Dendritic cell treated with granulocyte-macrophage colony-stimulating factor and Interleukin-4, amounts not matched to agents 40 ng/mL and 50 ng/mL, for 4 days (primary cell): ENCODE measurements at regions not wholly inside any gene's neighbourhood (a gene's known extent, or its start where the extent isn't known, plus 50 kb on each side); places are given as distances from the start of the nearest gene placed in this dataset.

Experiments
- H3K27ac Mint-ChIP-seq: one replicate; pipeline ENCODE4 v1.8.0; 2022; ENCODE audit warnings: mild to moderate bottlenecking, mixed read lengths
- H3K27me3 Mint-ChIP-seq: one replicate; pipeline ENCODE4 v1.8.0; 2022; ENCODE audit warnings: mild to moderate bottlenecking, mixed read lengths
- H3K36me3 Mint-ChIP-seq: one replicate; pipeline ENCODE4 v1.8.0; 2022; ENCODE audit warnings: low read depth, mixed read lengths
- H3K4me1 Mint-ChIP-seq: one replicate; pipeline ENCODE4 v1.8.0; 2022; ENCODE audit warnings: low read depth, mixed read lengths
- H3K4me3 Mint-ChIP-seq: one replicate; pipeline ENCODE4 v1.8.0; 2022; ENCODE audit warnings: mild to moderate bottlenecking, moderate library complexity, mixed read lengths
- H3K9me3 Mint-ChIP-seq: one replicate; pipeline ENCODE4 v1.8.0; 2022; ENCODE audit warnings: mixed read lengths
- intact Hi-C: fragments of 100-400 bp; cut with micrococcal nuclease; formaldehyde crosslinking; loops from one replicate; pipeline ENCODE4 v1.15.0; 2022

DNA sequence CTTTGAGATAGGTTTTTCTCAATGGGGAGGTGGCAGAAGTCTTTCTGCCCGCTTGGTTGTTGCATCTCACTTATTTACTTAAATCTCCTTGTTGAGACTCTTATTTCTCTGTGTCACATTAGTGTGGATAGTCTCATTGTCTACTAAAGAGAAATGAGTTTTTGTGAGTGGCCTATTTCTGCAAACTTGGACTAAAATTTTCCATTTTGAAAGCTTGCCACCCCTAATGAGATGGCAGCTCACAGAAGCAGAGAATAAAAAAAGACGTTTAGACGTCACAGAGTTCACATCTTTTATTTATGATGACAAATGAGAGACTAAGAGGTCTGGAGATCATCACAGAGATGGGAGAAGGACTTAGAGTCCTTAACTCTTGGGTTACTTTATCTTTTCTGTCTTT, 262.7 kb upstream of the PHYHIPL start:
- no peak overlapping the region for H3K27ac Mint-ChIP-seq
- intact Hi-C loops = no loop called here
- H3K4me1 Mint-ChIP-seq = no peaks in the 10 kb centered on the region

DNA sequence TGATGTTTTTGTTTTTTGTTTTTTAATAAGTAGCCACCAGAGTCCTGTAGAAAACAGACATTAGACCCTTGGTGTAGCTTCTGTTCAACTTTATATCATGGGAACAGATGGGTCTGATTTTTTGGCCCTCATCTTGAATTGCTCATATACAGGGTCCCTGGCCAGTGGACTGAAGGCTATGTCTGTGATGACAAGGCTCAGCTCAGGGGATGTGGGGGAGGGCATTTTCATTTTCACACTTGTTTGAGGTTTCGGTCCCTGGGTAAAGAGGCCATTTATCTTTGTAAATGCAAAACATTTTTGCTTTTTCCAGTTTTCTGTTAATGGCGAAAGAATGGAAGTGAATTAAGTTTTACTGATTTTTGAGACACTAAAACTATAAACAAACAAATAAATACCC, 257.6 kb upstream of the PHYHIPL start:
- Mint-ChIP-seq H3K27ac (no peak overlapping the region), H3K36me3 (no peaks in the 10 kb centered on the region), H3K4me1 (no peaks in the 10 kb centered on the region), H3K27me3 (no peaks in the 10 kb centered on the region), H3K4me3 (no peak overlapping the region), H3K9me3 (no peaks in the 10 kb centered on the region)
- intact Hi-C loops = no loop called here

More for the DNA sequence above, 262.7 kb upstream of the PHYHIPL start:
- Mint-ChIP-seq H3K36me3 (no peaks in the 10 kb centered on the region), H3K4me3 (no peak overlapping the region), H3K27me3 (no peaks in the 10 kb centered on the region), H3K9me3 (no peaks in the 10 kb centered on the region)

DNA sequence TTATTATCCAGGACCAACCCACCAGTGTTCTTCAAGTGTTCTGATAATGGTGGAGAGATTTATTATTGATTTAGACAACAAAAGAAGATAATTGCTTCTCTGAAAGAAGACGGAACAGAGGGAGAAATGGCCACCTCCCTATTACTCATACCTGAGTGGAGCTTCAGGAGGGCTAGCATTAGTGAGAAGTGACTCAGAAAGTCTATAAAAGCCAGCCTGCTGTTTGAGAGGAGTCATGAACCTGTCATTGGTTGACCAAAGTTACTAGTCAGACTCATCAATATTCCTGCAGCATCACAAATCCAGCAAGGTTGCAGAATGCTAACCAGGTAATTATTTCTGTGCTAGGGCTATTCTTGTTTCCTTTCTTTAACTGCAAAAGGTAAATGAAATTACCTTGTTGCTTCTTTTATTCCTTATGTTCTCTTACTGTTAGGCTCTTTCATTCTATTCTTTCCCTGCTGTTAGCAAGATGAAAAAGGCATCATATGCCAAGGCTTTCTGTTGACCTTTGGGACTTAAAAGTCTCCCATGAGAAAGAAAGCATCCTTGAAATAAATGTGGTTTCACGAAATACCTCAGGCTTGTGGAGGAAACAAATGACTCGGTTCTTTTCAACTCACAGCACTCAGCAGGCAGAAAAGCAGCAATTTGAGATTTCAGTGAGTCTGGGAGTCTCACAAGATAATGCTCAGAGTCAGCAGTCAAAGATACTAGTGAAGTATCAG, 256.4 kb upstream of the PHYHIPL start:
- H3K4me1 Mint-ChIP-seq = no peaks in the 10 kb centered on the region
- H3K4me3 Mint-ChIP-seq = no peak overlapping the region
- H3K27ac Mint-ChIP-seq = no peak overlapping the region
- H3K36me3 Mint-ChIP-seq = no peaks in the 10 kb centered on the region
- intact Hi-C loops = no loop called here
- no peaks in the 10 kb centered on the region for H3K27me3 Mint-ChIP-seq
- H3K9me3 Mint-ChIP-seq = no peaks in the 10 kb centered on the region

DNA sequence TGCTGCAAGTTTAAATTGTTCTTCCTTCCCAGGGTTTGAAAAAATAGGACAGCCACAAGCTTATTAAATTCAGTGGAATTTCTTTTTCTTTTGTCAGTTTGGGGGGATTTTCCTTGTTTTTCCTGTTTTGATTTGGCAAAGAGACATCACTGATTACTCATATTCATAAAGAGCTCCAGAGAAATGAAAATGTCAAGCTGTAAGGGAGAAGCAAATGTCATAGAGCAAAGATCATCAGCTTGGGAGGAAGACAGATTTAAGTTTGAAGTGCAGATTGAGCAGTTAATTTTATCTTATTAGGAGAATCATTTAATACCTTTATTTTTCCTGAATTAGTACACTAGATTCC, 255.8 kb upstream of the PHYHIPL start:
- no peak overlapping the region for H3K4me3 Mint-ChIP-seq
- H3K27ac Mint-ChIP-seq = no peak overlapping the region
- H3K27me3 Mint-ChIP-seq = no peaks in the 10 kb centered on the region
- no peaks in the 10 kb centered on the region for H3K36me3 Mint-ChIP-seq
- no peaks in the 10 kb centered on the region for H3K9me3 Mint-ChIP-seq
- intact Hi-C loops = no loop called here
- no peaks in the 10 kb centered on the region for H3K4me1 Mint-ChIP-seq

DNA sequence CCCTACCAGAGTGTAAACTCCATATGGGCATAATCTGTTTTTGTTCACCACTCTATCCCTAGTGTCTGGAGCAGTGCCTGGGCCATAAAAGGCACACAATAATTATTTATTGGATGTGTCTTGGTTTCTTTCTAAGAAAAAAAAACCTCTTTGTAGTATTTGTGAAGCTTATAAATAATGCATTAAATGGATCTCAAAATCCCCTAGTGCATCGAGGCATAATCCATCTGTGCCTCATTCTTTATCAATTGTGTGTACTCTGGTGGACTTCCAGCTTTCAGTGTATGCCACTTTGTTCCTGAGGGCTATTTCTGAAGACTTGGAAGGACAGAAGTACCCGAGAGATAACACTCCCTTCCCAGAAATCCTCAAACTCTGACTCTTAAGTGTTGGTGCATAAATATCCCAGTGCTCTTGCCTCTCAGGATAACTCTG, 255.0 kb upstream of the PHYHIPL start:
- Mint-ChIP-seq H3K36me3 (no peaks in the 10 kb centered on the region), H3K4me1 (no peaks in the 10 kb centered on the region), H3K27me3 (no peaks in the 10 kb centered on the region), H3K4me3 (no peak overlapping the region), H3K27ac (no peak overlapping the region), H3K9me3 (no peaks in the 10 kb centered on the region)
- intact Hi-C loops = no loop called here

DNA sequence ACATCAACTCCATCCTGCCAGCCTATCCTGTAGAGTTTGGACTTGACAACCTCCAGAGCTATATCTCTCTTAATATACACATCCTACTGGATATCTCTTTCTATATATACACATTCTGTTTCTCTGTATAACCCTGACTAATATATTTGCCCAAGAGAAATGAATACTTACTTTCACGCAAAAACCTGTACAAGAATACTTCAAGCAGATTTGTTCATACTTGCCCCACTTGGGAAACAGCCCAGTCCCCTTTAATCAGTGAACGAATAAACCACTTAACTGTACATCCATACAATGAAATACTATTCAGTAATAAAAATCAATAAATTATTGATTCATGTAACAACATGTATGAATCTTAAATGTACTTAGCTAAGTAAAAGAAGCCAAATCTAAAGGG, 251.1 kb upstream of the PHYHIPL start:
- Mint-ChIP-seq H3K27ac (no peak overlapping the region), H3K36me3 (no peaks in the 10 kb centered on the region), H3K4me1 (no peaks in the 10 kb centered on the region), H3K9me3 (peaks cover 6% of the 10 kb centered on the region), H3K27me3 (no peaks in the 10 kb centered on the region), H3K4me3 (no peak overlapping the region)
- intact Hi-C loops = no loop called here

DNA sequence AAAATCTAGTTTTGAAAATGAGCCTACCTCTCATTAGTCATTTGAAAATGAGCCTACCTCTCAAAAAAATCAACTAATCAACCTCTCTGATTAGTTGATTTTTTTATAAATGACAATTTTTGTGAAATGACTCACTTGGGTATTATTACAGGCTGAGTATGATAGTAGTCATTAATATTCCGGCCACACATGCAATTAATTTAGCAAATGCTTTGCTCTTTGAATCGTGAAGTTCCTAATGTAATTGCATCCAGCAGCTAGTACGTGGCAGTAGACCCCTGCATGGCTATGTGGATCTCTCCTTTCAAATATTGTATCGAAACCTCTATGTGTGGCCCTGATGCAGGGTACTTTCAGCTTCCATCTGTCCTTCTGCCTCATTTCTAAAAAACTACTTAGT, 245.9 kb upstream of the PHYHIPL start:
- H3K36me3 Mint-ChIP-seq = no peaks in the 10 kb centered on the region
- intact Hi-C loops = no loop called here
- no peak overlapping the region for H3K27ac Mint-ChIP-seq
- peaks cover 1% of the 10 kb centered on the region for H3K27me3 Mint-ChIP-seq
- H3K4me3 Mint-ChIP-seq = no peak overlapping the region
- no peaks in the 10 kb centered on the region for H3K4me1 Mint-ChIP-seq
- peaks cover 6% of the 10 kb centered on the region for H3K9me3 Mint-ChIP-seq

DNA sequence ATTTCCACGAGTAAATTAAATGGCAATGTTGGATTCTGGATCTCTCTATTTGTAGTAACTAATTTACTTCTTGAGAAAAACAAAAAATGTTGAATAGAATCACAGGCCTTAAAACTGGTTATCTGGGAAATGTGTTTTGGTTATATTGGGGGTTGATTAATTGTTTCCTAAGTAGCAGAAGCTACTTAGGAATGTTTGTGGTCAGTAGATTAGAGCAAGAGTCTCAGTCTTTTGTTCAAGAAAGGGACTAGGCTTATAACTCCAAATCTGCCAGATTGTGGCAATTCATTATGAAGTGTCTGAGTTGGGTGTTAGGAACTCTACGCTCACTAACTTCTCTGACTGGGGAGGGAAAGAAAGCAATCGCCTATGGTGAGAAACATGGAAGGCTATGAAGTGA, 244.3 kb upstream of the PHYHIPL start:
- peaks cover 6% of the 10 kb centered on the region for H3K9me3 Mint-ChIP-seq
- no peaks in the 10 kb centered on the region for H3K36me3 Mint-ChIP-seq
- no peak overlapping the region for H3K27ac Mint-ChIP-seq
- peaks cover 1% of the 10 kb centered on the region for H3K27me3 Mint-ChIP-seq
- intact Hi-C loops = no loop called here
- no peak overlapping the region for H3K4me3 Mint-ChIP-seq
- H3K4me1 Mint-ChIP-seq = no peaks in the 10 kb centered on the region

DNA sequence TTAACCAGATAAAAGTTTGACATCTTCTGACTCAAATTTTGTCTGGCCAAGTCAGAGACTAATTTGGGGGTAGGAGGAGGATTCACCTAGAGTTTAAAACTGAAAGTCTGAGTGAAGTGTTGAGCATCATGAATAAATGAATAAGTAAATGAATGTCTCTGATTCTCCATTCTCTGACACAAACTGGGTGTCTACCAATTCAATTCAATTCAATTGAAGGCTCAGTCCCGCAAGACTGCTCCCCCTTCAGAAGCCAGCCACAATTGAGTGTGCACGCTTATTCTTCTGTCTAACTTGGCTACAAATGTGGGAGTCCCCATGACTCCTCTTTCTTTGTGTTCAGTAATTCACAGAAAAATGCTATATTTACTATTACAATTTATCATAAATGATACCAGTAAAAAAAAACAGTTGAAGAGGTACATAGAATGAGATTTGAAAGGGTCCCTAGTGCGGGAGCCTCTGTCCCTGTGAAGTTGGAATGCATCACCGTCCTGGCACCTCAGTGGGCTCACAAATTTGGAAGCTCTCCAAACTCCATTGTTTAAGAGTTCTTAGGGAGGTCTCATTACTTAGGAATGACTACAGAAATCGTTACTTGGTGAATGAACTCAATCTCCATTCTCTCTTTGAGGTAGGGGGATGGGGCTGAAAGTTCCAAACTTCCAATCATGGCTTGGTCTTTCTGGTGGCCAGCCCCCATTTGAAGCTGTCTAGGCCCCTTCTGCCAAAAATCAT, 243.7 kb upstream of the PHYHIPL start:
- H3K4me1 Mint-ChIP-seq = no peaks in the 10 kb centered on the region
- no peak overlapping the region for H3K4me3 Mint-ChIP-seq
- no peaks in the 10 kb centered on the region for H3K36me3 Mint-ChIP-seq
- H3K9me3 Mint-ChIP-seq = peaks cover 2% of the 10 kb centered on the region
- intact Hi-C loops = no loop called here
- no peak overlapping the region for H3K27ac Mint-ChIP-seq
- H3K27me3 Mint-ChIP-seq = peaks cover 1% of the 10 kb centered on the region

DNA sequence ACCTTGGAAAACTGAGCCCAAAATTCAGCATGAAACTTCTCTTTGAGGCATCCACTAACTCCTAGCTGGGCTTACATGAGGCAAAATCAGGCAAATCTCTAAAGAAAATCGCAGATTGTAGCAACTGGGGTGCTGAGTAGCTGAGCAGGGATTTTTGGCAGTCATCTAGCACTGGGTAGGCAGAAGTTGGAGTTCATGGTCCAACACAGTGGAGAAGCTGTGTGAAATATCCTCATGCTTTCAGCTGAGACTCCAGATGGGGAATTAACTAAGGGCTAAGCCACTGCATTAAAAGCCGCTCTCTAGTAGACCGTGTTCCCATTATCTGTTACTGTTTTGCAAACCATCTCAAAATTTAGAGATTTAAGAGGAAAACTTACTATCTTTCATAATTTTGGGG, 240.1 kb upstream of the PHYHIPL start:
- no peak overlapping the region for H3K27ac Mint-ChIP-seq
- no peak overlapping the region for H3K4me3 Mint-ChIP-seq
- H3K36me3 Mint-ChIP-seq = no peaks in the 10 kb centered on the region
- H3K9me3 Mint-ChIP-seq = no peaks in the 10 kb centered on the region
- H3K27me3 Mint-ChIP-seq = peaks cover 1% of the 10 kb centered on the region
- intact Hi-C loops = no loop called here
- no peaks in the 10 kb centered on the region for H3K4me1 Mint-ChIP-seq

DNA sequence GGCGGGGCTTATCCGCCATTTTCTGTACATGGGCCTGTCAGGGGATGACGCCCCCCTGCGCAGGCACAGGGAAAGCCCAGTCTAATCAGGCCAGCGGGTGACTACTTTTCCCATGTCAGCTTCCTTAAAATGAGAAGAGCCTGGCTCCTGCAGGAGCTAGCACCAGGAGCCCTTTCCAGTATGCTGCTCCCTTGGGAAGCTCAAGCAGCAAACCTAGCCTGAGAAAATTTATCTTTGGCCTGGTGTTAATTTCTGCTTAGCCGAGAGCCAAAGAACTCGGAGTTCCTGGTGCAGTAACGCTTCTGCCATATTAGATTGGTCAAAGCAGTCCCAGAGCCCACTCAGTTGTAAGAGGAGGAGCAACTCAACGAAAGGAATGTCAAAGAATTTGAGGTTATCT, 239.0 kb upstream of the PHYHIPL start:
- Mint-ChIP-seq H3K4me3 (no peak overlapping the region), H3K27ac (no peak overlapping the region), H3K9me3 (no peaks in the 10 kb centered on the region), H3K36me3 (no peaks in the 10 kb centered on the region), H3K4me1 (no peaks in the 10 kb centered on the region), H3K27me3 (no peaks in the 10 kb centered on the region)
- intact Hi-C loops = no loop called here

DNA sequence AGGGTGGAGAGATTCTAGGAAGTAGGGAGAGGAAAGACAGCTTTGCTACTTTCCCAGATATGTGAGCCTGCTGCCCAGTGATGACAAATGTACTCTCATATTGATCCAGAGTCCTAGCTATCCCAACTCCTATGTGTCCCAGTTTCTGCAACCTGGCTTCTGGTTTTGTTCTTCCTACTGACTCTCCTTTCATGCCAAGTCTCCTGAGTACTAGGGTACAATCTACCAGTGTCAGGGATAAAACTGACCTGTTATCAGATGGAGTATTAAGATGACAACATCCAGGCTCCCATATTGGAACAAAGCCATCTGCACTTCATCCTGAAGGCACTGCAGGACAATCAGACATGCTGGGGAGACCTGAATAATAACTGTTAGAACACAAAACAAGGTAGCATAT, 233.7 kb upstream of the PHYHIPL start:
- Mint-ChIP-seq H3K4me3 (no peak overlapping the region), H3K27ac (no peak overlapping the region), H3K9me3 (no peaks in the 10 kb centered on the region), H3K27me3 (no peaks in the 10 kb centered on the region), H3K36me3 (no peaks in the 10 kb centered on the region), H3K4me1 (no peaks in the 10 kb centered on the region)
- intact Hi-C loops = no loop called here

DNA sequence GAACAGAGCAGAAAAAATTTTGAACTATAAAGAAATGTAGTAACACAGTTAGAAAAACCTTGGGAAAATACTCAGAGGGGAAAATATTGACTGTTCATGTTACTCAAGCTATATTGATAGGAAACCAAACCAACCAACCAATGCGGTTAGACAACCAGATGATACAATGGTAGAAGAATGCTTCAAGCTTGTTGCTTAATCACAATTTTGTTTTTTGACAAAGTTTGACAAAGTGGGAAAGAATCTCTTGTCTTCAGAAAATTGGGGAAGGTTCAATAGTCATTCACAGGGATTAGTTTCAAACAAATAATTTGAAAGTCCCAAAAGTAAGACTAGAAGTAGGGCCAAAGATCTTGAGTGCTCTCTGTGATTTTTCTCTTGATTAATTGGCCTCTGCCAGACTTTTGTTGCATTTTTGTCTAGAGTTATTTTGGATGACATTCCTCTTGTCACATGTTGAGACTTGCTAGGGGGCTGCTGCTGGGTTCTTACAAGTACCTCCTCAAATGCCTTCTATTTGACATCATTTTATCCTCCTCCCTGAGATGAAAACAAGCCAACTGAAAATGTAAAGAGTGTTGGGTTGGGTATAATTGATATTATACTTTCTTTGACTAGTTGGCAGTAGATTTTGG, 233.1 kb upstream of the PHYHIPL start:
- Mint-ChIP-seq H3K27me3 (no peaks in the 10 kb centered on the region), H3K4me1 (no peaks in the 10 kb centered on the region), H3K4me3 (no peak overlapping the region), H3K27ac (no peak overlapping the region), H3K9me3 (no peaks in the 10 kb centered on the region), H3K36me3 (no peaks in the 10 kb centered on the region)
- intact Hi-C loops = no loop called here

DNA sequence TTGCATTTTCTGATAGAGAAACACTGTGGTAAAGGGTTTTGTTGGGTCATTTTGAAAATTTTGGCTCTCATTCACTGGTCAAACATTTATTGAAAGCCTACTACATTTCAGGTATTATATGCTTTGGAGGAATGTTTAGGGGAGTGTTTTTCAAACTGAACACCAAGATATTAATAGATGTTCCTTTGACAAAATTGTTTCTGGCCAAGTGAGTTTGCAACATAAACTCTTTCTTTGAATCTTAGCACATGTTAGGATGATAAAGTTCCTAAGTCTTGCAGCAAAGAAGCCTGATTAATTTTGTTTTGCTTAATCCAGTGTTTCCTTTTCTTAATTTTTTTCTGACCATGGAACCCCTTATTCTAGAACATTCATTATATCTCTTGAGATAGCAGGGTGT, 232.5 kb upstream of the PHYHIPL start:
- H3K27me3 Mint-ChIP-seq = no peaks in the 10 kb centered on the region
- no peaks in the 10 kb centered on the region for H3K9me3 Mint-ChIP-seq
- intact Hi-C loops = no loop called here
- H3K27ac Mint-ChIP-seq = no peak overlapping the region
- H3K36me3 Mint-ChIP-seq = no peaks in the 10 kb centered on the region
- H3K4me1 Mint-ChIP-seq = no peaks in the 10 kb centered on the region
- H3K4me3 Mint-ChIP-seq = no peak overlapping the region
